ENCODE measurements at regions not wholly inside any gene's neighbourhood (a gene's known extent, or its start where the extent isn't known, plus 50 kb on each side); places are given as distances from the start of the nearest gene placed in this dataset.

GRCh38 chr10:10642751-10643150 lies 374.9 kb upstream of the CELF2 start:
- TF ChIP-seq, protein P1, sequence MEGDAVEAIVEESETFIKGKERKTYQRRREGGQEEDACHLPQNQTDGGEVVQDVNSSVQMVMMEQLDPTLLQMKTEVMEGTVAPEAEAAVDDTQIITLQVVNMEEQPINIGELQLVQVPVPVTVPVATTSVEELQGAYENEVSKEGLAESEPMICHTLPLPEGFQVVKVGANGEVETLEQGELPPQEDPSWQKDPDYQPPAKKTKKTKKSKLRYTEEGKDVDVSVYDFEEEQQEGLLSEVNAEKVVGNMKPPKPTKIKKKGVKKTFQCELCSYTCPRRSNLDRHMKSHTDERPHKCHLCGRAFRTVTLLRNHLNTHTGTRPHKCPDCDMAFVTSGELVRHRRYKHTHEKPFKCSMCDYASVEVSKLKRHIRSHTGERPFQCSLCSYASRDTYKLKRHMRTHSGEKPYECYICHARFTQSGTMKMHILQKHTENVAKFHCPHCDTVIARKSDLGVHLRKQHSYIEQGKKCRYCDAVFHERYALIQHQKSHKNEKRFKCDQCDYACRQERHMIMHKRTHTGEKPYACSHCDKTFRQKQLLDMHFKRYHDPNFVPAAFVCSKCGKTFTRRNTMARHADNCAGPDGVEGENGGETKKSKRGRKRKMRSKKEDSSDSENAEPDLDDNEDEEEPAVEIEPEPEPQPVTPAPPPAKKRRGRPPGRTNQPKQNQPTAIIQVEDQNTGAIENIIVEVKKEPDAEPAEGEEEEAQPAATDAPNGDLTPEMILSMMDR (IDR thresholded peaks at IDR 0.05; ENCODE audit: extremely low read depth in 1 of 2, insufficient read depth in 1 of 2, low read depth in 1 of 2, low read length in 2 of 2) = no peak
- no peak for TF ChIP-seq POLR2A (IDR thresholded peaks at IDR 0.05; ENCODE audit: low read depth, low read length)
- no peak for TF ChIP-seq EZH2 (IDR thresholded peaks at IDR 0.05; ENCODE audit: borderline replicate concordance, low read depth, low read length, severe bottlenecking)
- TF ChIP-seq POLR2AphosphoS5 (IDR thresholded peaks at IDR 0.05; ENCODE audit: insufficient read depth, low read depth, low read length) = no peak

Measured in endothelial cell of umbilical vein (primary cell).